HepG2 (cell line): ENCODE measurements at regions not wholly inside any gene's neighbourhood (a gene's known extent, or its start where the extent isn't known, plus 50 kb on each side); places are given as distances from the start of the nearest gene placed in this dataset.

Experiments used
- EZH2 ChIP-seq: conservative IDR thresholded peaks from 2 replicates; pipeline ENCODE4 v1.6.1; 2012; ENCODE audit warnings: mild to moderate bottlenecking, low read depth, low read length, moderate library complexity
- GLI4 ChIP-seq: sonication (generic); formaldehyde crosslinking; IDR thresholded peaks from 2 replicates; pipeline ENCODE4 v1.5.1; 2020; ENCODE audit warnings: missing genetic modification reagents, mild to moderate bottlenecking, moderate library complexity, borderline replicate concordance
- MXI1 ChIP-seq: IDR thresholded peaks from 3 replicates; pipeline ENCODE4 v1.6.1; 2012; ENCODE audit warnings: low read depth, low read length, inconsistent platforms, borderline replicate concordance
- NCOR1 ChIP-seq: fragments of 200-600 bp; sonication (generic); IDR thresholded peaks from 2 replicates; pipeline ENCODE4 v1.7.0; 2017; ENCODE audit warnings: antibody characterized with exemption, low read length, borderline replicate concordance
- NFYB ChIP-seq: sonication (generic); formaldehyde crosslinking; IDR thresholded peaks from 2 replicates; pipeline ENCODE4 v1.4.0; 2020; ENCODE audit warnings: missing genetic modification reagents
- POLR2AphosphoS2 ChIP-seq: IDR thresholded peaks from 2 replicates; pipeline ENCODE4 v1.6.1; 2011; ENCODE audit warnings: low read depth, low read length, improper control_type of control experiment
- SRSF1 ChIP-seq: fragments of 200-400 bp; formaldehyde crosslinking; optimal IDR thresholded peaks from 2 replicates; pipeline ENCODE3; 2017; ENCODE audit warnings: mild to moderate bottlenecking, low read depth, low read length, moderate library complexity
- STAT6 ChIP-seq: sonication (generic); formaldehyde crosslinking; IDR thresholded peaks from 2 replicates; pipeline ENCODE4 v1.4.0; 2020; ENCODE audit warnings: missing genetic modification reagents, mild to moderate bottlenecking, borderline replicate concordance
- TBP ChIP-seq: sonication (generic); formaldehyde crosslinking; IDR thresholded peaks from 2 replicates; pipeline ENCODE4 v1.5.0; 2020; ENCODE audit warnings: missing genetic modification reagents
- ZBTB10 ChIP-seq: sonication (generic); formaldehyde crosslinking; IDR thresholded peaks from 2 replicates; pipeline ENCODE4 v1.4.0; 2020; ENCODE audit warnings: missing genetic modification reagents, borderline replicate concordance
- ZBTB44 ChIP-seq: sonication (generic); formaldehyde crosslinking; IDR thresholded peaks from 2 replicates; pipeline ENCODE4 v1.4.0; 2020; ENCODE audit warnings: missing genetic modification reagents

GRCh38 chr10:28794986-28795385 is 117.7 kb downstream of the BAMBI start:
- TF ChIP-seq STAT6 (CRISPR knock-in tag) = no peak
- no peak for TF ChIP-seq POLR2AphosphoS2
- no peak for TF ChIP-seq ZBTB10 (CRISPR knock-in tag)
- no peak for TF ChIP-seq TBP (CRISPR knock-in tag)
- TF ChIP-seq GLI4 (CRISPR knock-in tag) = no peak
- no peak for TF ChIP-seq NCOR1
- no peak for TF ChIP-seq ZBTB44 (CRISPR knock-in tag)
- TF ChIP-seq NFYB (CRISPR knock-in tag) = no peak
- TF ChIP-seq EZH2 = no peak
- TF ChIP-seq SRSF1 = no peak
- TF ChIP-seq MXI1 = no peak
